Right ventricle myocardium superior (tissue), 1 donor: ENCODE measurements at regions not wholly inside any gene's neighbourhood (a gene's known extent, or its start where the extent isn't known, plus 50 kb on each side); places are given as distances from the start of the nearest gene placed in this dataset.
A peak's percentile ranks its signal among the peaks of the same experiment; 100 is the strongest.

ENCODE experiments used
- ATAC-seq: fragments of 200-7000 bp; cut with Tn5 transposase; one replicate; pipeline ENCODE4 v1.9.1; 2020; ENCODE audit warnings: mild to moderate bottlenecking; ENCODE audit not compliant: poor library complexity
- DNase-seq: peaks from one replicate; pipeline ENCODE4 v3.0.0-alpha.2; 2020
- intact Hi-C: fragments of 100-400 bp; cut with DNase I; formaldehyde crosslinking; loops from one replicate; pipeline ENCODE4 v1.11.2; 2022
- donor health status: DM: no; HTN: yes; CAD: no; lungs with severe emphysema.

DNA sequence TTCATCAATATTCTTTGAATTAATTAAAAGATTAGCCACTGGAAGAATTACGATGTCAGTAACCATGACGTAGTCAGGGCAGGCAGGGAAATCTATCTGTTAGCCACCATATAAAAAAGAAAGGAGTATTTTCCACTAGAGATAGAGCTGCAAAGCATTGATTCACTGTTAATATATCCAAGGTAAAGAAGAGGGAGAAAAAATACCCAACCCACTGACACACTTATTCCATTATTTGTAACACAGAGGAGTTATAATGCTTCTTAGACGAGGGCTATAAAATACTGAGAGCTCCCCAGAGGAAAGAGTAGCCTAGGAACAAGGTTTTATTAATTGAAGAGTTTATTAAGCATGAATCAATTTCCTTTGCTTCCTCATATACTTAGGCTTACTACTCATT is 382.2 kb upstream of the CDH6 start:
- ATAC-seq (no peak), DNase-seq (no peak)
- intact Hi-C loops: no loop called here

DNA sequence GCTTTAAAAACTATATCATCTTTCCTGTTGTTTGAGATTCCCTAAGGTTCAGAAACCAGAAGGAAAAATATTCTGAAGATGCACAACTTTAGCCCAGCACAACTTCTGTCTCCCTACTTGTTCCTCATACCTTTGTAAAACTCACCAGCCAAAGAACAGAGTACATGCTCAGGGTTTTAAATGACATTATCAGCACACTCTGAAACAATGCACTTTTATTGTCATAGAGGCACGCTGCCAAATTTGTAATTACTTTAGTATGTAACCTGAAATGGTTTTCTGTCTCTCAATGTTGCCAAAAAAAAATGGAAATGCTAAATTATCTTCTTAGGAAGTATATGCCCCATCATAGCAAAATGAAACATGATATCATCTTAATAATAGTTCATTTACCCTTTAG is 383.6 kb upstream of the CDH6 start:
- ATAC-seq (no peak), DNase-seq (no peak)
- intact Hi-C loops: no loop called here

- DNase-seq (no peak), ATAC-seq (no peak)
- intact Hi-C loops: no loop called here
Observed at GRCh38 chr5:30808996-30809395, 384.5 kb upstream of the CDH6 start.

GRCh38 chr5:30804739-30805505 is 388.6 kb upstream of the CDH6 start:
- DNase-seq: no peak
- intact Hi-C loops: loop anchor here (5.0 kb wide), 1 partner anchor 382 kb away; no protein-coding TSS in a partner anchor
- ATAC-seq: peak; percentile 87

GRCh38 chr5:30802961-30803705 is 390.4 kb upstream of the CDH6 start:
- ATAC-seq: no peak
- intact Hi-C loops: loop anchor here (5.0 kb wide), 1 partner anchor 384 kb away; no protein-coding TSS in a partner anchor
- no peak for DNase-seq

DNA sequence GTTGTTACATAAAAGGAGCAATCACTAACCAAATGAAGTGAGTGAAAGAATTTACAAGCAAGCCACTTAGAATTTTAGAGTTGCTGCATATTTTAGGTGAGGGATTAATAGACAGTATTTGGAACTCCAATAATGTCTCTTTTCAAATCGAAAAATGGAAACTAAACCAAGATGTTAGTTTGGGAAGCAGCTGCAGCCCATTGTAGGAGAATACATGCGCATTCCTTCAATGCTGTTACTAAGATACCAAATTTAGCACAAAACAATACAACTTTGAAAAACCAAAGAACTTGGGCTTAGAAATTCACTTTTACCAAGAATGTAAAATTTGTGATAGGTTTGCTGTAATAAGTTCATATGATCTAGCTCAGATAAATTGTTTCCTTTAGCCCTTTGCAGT is 411.8 kb upstream of the CDH6 start:
- DNase-seq (no peak), ATAC-seq (no peak)
- intact Hi-C loops: no loop called here

- intact Hi-C loops: no loop called here
- DNase-seq (no peak), ATAC-seq (peak; percentile 38)
Observed at GRCh38 chr5:30768056-30768690, 425.3 kb upstream of the CDH6 start.

DNA sequence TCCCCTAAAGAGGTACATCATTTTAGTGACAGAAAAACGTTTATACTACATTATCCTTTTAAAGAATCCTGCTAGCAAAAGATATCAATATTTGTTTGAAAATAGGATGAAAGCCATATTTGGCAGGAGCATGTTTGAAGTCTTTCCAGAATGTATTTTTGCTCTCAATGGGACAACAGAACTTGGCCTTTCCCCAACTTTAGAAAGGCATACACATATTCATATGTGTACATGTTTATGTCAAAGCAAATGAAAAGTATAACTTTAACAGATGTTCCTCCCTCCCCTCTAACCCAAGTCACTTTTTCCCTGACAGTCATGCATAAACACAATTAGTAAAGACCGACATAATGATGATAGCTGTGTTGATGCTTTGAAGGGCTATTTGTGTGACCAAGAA is 427.8 kb upstream of the CDH6 start:
- no peak for DNase-seq
- intact Hi-C loops: no loop called here
- no peak for ATAC-seq

- DNase-seq (no peak), ATAC-seq (no peak)
- intact Hi-C loops: no loop called here
Observed at GRCh38 chr5:30765227-30765626, 428.3 kb upstream of the CDH6 start.

GRCh38 chr5:30764704-30765103 is 428.8 kb upstream of the CDH6 start:
- ATAC-seq: no peak
- intact Hi-C loops: no loop called here
- no peak for DNase-seq

DNA sequence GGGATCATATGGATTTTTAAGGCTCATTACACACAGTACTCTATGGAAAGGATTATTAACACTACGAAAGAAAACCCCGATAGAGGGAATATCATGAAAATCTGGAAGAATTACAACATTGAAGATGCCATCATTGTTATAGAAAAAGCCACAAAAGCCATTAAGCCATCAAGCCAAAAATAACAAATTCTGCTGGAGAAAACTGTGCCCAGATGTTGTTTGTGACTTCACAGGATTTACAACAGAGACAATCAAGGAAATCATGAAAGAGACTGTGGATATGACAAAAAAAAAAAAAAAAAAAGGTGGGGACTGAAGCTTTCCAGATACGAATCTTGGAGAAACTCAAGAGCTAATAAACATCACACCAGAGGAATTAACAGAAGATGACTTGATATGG is 433.8 kb upstream of the CDH6 start:
- no peak for DNase-seq
- ATAC-seq: no peak
- intact Hi-C loops: no loop called here

GRCh38 chr5:30752015-30752414 is 441.5 kb upstream of the CDH6 start:
- ATAC-seq (no peak), DNase-seq (no peak)
- intact Hi-C loops: no loop called here

DNA sequence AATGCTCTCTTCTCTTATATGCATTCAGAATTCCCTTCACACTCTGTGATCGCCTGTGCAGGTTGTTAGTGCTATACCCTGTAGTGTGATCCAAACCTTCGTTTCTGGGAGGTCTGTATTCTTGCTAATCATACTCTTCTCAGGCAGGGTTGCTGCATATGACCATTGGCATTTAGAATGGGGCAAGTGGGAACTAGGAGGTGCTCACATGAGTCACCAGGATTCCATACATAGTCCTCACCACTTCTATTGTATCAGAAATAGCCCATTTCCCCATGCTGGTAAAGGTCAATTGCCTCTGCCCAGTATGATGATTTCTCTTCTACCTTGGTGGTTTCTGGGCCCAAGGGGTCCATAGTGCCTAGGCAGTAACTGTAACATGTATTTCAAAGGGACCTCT is 443.5 kb upstream of the CDH6 start:
- intact Hi-C loops: no loop called here
- DNase-seq: no peak

GRCh38 chr5:30747412-30747811 is 446.1 kb upstream of the CDH6 start:
- ATAC-seq (no peak), DNase-seq (no peak)
- intact Hi-C loops: no loop called here

More for the DNA sequence above, 443.5 kb upstream of the CDH6 start:
- no peak for ATAC-seq

- no peak for ATAC-seq
- no peak for DNase-seq
- intact Hi-C loops: no loop called here
Observed at GRCh38 chr5:30736669-30737068, 456.8 kb upstream of the CDH6 start.

GRCh38 chr5:30734118-30734517 is 459.4 kb upstream of the CDH6 start:
- DNase-seq: no peak
- no peak for ATAC-seq
- intact Hi-C loops: no loop called here

GRCh38 chr5:30725073-30725472 is 468.4 kb upstream of the CDH6 start:
- ATAC-seq (no peak), DNase-seq (no peak)
- intact Hi-C loops: no loop called here

GRCh38 chr5:30698217-30698616 is 495.3 kb upstream of the CDH6 start:
- ATAC-seq: no peak
- no peak for DNase-seq
- intact Hi-C loops: no loop called here

- DNase-seq (no peak), ATAC-seq (no peak)
- intact Hi-C loops: no loop called here
Observed at GRCh38 chr5:30693326-30693725, 500.2 kb upstream of the CDH6 start.

- intact Hi-C loops: no loop called here
- DNase-seq: no peak
- no peak for ATAC-seq
Observed at GRCh38 chr5:30690931-30691330, 502.6 kb upstream of the CDH6 start.
